GM21381 (cell line): ENCODE measurements at regions not wholly inside any gene's neighbourhood (a gene's known extent, or its start where the extent isn't known, plus 50 kb on each side); places are given as distances from the start of the nearest gene placed in this dataset.

Experiments used
- ATAC-seq: cut with Tn5 transposase; IDR thresholded peaks from one replicate; pipeline ENCODE4 v1.9.1; 2021; ENCODE audit warnings: mild to moderate bottlenecking, moderate library complexity; ENCODE audit not compliant: unreplicated experiment

- ATAC-seq: no peak
These were observed 314.1 kb downstream of the KLF5 start for GRCh38 chr13:73372666-73373627.

- ATAC-seq: no peak
These were observed 311.3 kb downstream of the KLF5 start for GRCh38 chr13:73370066-73370465.

- ATAC-seq: no peak
These were observed 310.3 kb downstream of the KLF5 start for GRCh38 chr13:73369095-73369494.

GRCh38 chr13:73368608-73369007, 309.8 kb downstream of the KLF5 start:
- ATAC-seq: no peak

- ATAC-seq: no peak
These were observed 309.1 kb downstream of the KLF5 start for GRCh38 chr13:73367886-73368285.

GRCh38 chr13:73366241-73366640, 307.4 kb downstream of the KLF5 start:
- no peak for ATAC-seq

- ATAC-seq: no peak
These were observed 306.9 kb downstream of the KLF5 start for GRCh38 chr13:73365681-73366080.

- ATAC-seq: no peak
These were observed 306.4 kb downstream of the KLF5 start for GRCh38 chr13:73365252-73365651.

GRCh38 chr13:73364736-73365135, 305.9 kb downstream of the KLF5 start:
- no peak for ATAC-seq

- ATAC-seq: no peak
These were observed 299.8 kb downstream of the KLF5 start for GRCh38 chr13:73358606-73359095.

- ATAC-seq: no peak
These were observed 296.3 kb downstream of the KLF5 start for GRCh38 chr13:73355134-73355533.

GRCh38 chr13:73351730-73352129, 292.9 kb downstream of the KLF5 start:
- no peak for ATAC-seq

GRCh38 chr13:73341748-73342147, 282.9 kb downstream of the KLF5 start:
- no peak for ATAC-seq

- ATAC-seq: no peak
These were observed 281.3 kb downstream of the KLF5 start for GRCh38 chr13:73340069-73340468.

- no peak for ATAC-seq
These were observed 280.3 kb downstream of the KLF5 start for GRCh38 chr13:73339086-73339485.

GRCh38 chr13:73338389-73338788, 279.6 kb downstream of the KLF5 start:
- no peak for ATAC-seq

GRCh38 chr13:73337532-73337931, 278.7 kb downstream of the KLF5 start:
- no peak for ATAC-seq

- no peak for ATAC-seq
These were observed 278.0 kb downstream of the KLF5 start for GRCh38 chr13:73336773-73337172.

- no peak for ATAC-seq
These were observed 277.1 kb downstream of the KLF5 start for GRCh38 chr13:73335944-73336343.

- ATAC-seq: peak; percentile 99
These were observed 276.4 kb downstream of the KLF5 start for GRCh38 chr13:73335210-73335609.

- ATAC-seq: no peak
These were observed 275.6 kb downstream of the KLF5 start for GRCh38 chr13:73334445-73334844.

GRCh38 chr13:73331556-73331955, 272.8 kb downstream of the KLF5 start:
- no peak for ATAC-seq
